ENCODE measurements at regions not wholly inside any gene's neighbourhood (a gene's known extent, or its start where the extent isn't known, plus 50 kb on each side); places are given as distances from the start of the nearest gene placed in this dataset.

GRCh38 chr18:56380685-56381084, 257.7 kb downstream of the TXNL1 start:
- no peak for DNase-seq

- no peak for DNase-seq
Observed at GRCh38 chr18:56379256-56379655, 259.1 kb downstream of the TXNL1 start.

- peak in 1 of 3 donors; percentile 50 for DNase-seq
Observed at GRCh38 chr18:56377231-56377630, 261.2 kb downstream of the TXNL1 start.

GRCh38 chr18:56374007-56374655, 264.3 kb downstream of the TXNL1 start:
- no peak for DNase-seq

- no peak for DNase-seq
Observed at GRCh38 chr18:56373601-56374000, 264.8 kb downstream of the TXNL1 start.

- DNase-seq: no peak
Observed at GRCh38 chr18:56368066-56368465, 270.3 kb downstream of the TXNL1 start.

- no peak for DNase-seq
Observed at GRCh38 chr18:56358608-56359280, 279.6 kb downstream of the TXNL1 start.

GRCh38 chr18:56353663-56354260, 284.6 kb downstream of the TXNL1 start:
- DNase-seq: no peak

- no peak for DNase-seq
Observed at GRCh38 chr18:56351911-56352500, 286.4 kb downstream of the TXNL1 start.

- DNase-seq: no peak
Observed at GRCh38 chr18:56337507-56337906, 300.9 kb downstream of the TXNL1 start.

GRCh38 chr18:56333839-56334238, 304.6 kb downstream of the TXNL1 start:
- no peak for DNase-seq

- no peak for DNase-seq
Observed at GRCh38 chr18:56333146-56333545, 305.2 kb downstream of the TXNL1 start.

- DNase-seq: no peak
Observed at GRCh38 chr18:56332371-56332770, 306.0 kb downstream of the TXNL1 start.

- no peak for DNase-seq
Observed at GRCh38 chr18:56330366-56331110, 307.9 kb downstream of the TXNL1 start.

- DNase-seq: no peak
Observed at GRCh38 chr18:56329536-56329935, 308.9 kb downstream of the TXNL1 start.

- DNase-seq: peak; percentile 32 to 60 (median 33)
Observed at GRCh38 chr18:56327191-56327885, 311.1 kb downstream of the TXNL1 start.

GRCh38 chr18:56326336-56327072, 311.9 kb downstream of the TXNL1 start:
- DNase-seq: peak in 1 of 3 donors; percentile 53

- no peak for DNase-seq
Observed at GRCh38 chr18:56323673-56324072, 314.7 kb downstream of the TXNL1 start.

- peak; percentile 47 to 60 (median 57) for DNase-seq
Observed at GRCh38 chr18:56322406-56322805, 316.0 kb downstream of the TXNL1 start.

- peak; percentile 62 to 77 (median 64) for DNase-seq
Observed at GRCh38 chr18:56321470-56321869, 316.9 kb downstream of the TXNL1 start.

- no peak for DNase-seq
Observed at GRCh38 chr18:56319953-56320352, 318.4 kb downstream of the TXNL1 start.

Data from muscle of back (tissue), 3 donors.